ENCODE measurements at regions not wholly inside any gene's neighbourhood (a gene's known extent, or its start where the extent isn't known, plus 50 kb on each side); places are given as distances from the start of the nearest gene placed in this dataset.

- no peak for TF ChIP-seq JUND (IDR thresholded peaks at IDR 0.05)
- TF ChIP-seq ZBTB33 (IDR thresholded peaks at IDR 0.05; ENCODE audit: borderline replicate concordance, low read depth): no peak
- TF ChIP-seq TEAD4 (IDR thresholded peaks at IDR 0.05; ENCODE audit: borderline replicate concordance, insufficient read depth): no peak
- no peak for TF ChIP-seq FOSL2 (IDR thresholded peaks at IDR 0.05; ENCODE audit: borderline replicate concordance, low read depth)
These were observed 280.5 kb upstream of the TSHZ3 start (continued) for GRCh38 chr19:31629579-31630363.

GRCh38 chr19:31633014-31633413 lies 283.8 kb upstream of the TSHZ3 start:
- Histone ChIP-seq H3K36me3 (replicated peaks in 1 of 2; ENCODE audit: control insufficient read depth in 1 of 2, insufficient read depth in 2 of 2, low read length in 1 of 2) (no peaks in the 10 kb centered on the region), H3K4me3 (ENCODE audit: low read depth in 2 of 2, low read length in 1 of 2) (no peak overlapping the region), H3K9me3 (no peaks in the 10 kb centered on the region), H3F3A (replicated peaks; ENCODE audit: insufficient read depth) (no peaks in the 10 kb centered on the region), H3K79me2 (ENCODE audit: insufficient read depth) (no peaks in the 10 kb centered on the region), H3K27ac (ENCODE audit: low read depth in 2 of 2, low read length in 1 of 2) (no peak overlapping the region), H2AFZ (ENCODE audit: low read depth) (no peak overlapping the region), H3K27me3 (ENCODE audit: insufficient read depth) (no peaks in the 10 kb centered on the region), H3K4me2 (no peak overlapping the region), H3K9me2 (no peaks in the 10 kb centered on the region), H3K9ac (no peak overlapping the region), H4K20me1 (ENCODE audit: insufficient read depth) (no peaks in the 10 kb centered on the region), H3K4me1 (ENCODE audit: control insufficient read depth in 1 of 2, insufficient read depth in 2 of 2, low read depth in 1 of 2, low read length in 1 of 2) (no peaks in the 10 kb centered on the region; a peak in 1 of 4 replicates)
- CTCF ChIA-PET: interaction anchor here (0.7 kb wide), 1 partner anchor 1362 kb away, joined by 4 read pairs; no protein-coding TSS in a partner anchor
- WGBS (ENCODE audit: low lambda C conversion rate): 48% methylated on average over 8 of the region's 8 CpGs
- no peak for TF ChIP-seq NRF1 (IDR thresholded peaks at IDR 0.05; ENCODE audit: low read depth, low read length)
- TF ChIP-seq USF1 (IDR thresholded peaks at IDR 0.05; ENCODE audit: borderline replicate concordance, low read depth): no peak
- TF ChIP-seq ZBTB33 (IDR thresholded peaks at IDR 0.05; ENCODE audit: borderline replicate concordance, low read depth): no peak
- TF ChIP-seq RFX5 (IDR thresholded peaks at IDR 0.05; ENCODE audit: low read length): no peak
- no peak for TF ChIP-seq MEF2A (IDR thresholded peaks at IDR 0.05; ENCODE audit: borderline replicate concordance, low read depth)
- POLR2A ChIA-PET: no interaction called here
- DNase-seq: no peak

- POLR2A ChIA-PET: no interaction called here
- WGBS (ENCODE audit: low lambda C conversion rate): 5% methylated on average over 1 of the region's 1 CpG
- Histone ChIP-seq H3K9ac (no peak overlapping the region), H3K4me2 (no peak overlapping the region), H3K9me2 (no peaks in the 10 kb centered on the region), H3K4me1 (ENCODE audit: control insufficient read depth in 1 of 2, insufficient read depth in 2 of 2, low read depth in 1 of 2, low read length in 1 of 2) (no peaks in the 10 kb centered on the region), H3K27ac (ENCODE audit: low read depth in 2 of 2, low read length in 1 of 2) (no peak overlapping the region), H3K79me2 (ENCODE audit: insufficient read depth) (no peaks in the 10 kb centered on the region), H3K27me3 (ENCODE audit: insufficient read depth) (no peaks in the 10 kb centered on the region), H3K9me3 (no peaks in the 10 kb centered on the region), H2AFZ (ENCODE audit: low read depth) (no peak overlapping the region), H3K4me3 (ENCODE audit: low read depth in 2 of 2, low read length in 1 of 2) (no peak overlapping the region), H3K36me3 (replicated peaks in 1 of 2; ENCODE audit: control insufficient read depth in 1 of 2, insufficient read depth in 2 of 2, low read length in 1 of 2) (no peaks in the 10 kb centered on the region), H4K20me1 (ENCODE audit: insufficient read depth) (no peaks in the 10 kb centered on the region), H3F3A (replicated peaks; ENCODE audit: insufficient read depth) (no peaks in the 10 kb centered on the region)
- no peak for DNase-seq
- CTCF ChIA-PET: interaction anchor here (1.0 kb wide), 1 partner anchor 71 kb away, joined by 3 read pairs; no protein-coding TSS in a partner anchor
- TF ChIP-seq GATA2 (CRISPR knock-in tag; IDR thresholded peaks at IDR 0.05): no peak
- no peak for TF ChIP-seq TEAD4 (IDR thresholded peaks at IDR 0.05; ENCODE audit: borderline replicate concordance, insufficient read depth)
- TF ChIP-seq RXRA (IDR thresholded peaks at IDR 0.05; ENCODE audit: borderline replicate concordance, low read depth): no peak
- no peak for TF ChIP-seq FOSL2 (IDR thresholded peaks at IDR 0.05; ENCODE audit: borderline replicate concordance, low read depth)
- TF ChIP-seq SIN3A (IDR thresholded peaks at IDR 0.05; ENCODE audit: borderline replicate concordance, low read depth, low read length): no peak
- TF ChIP-seq REST (IDR thresholded peaks at IDR 0.05; ENCODE audit: low read depth, low read length): no peak
- TF ChIP-seq NRF1 (IDR thresholded peaks at IDR 0.05; ENCODE audit: low read depth, low read length): no peak
- no peak for TF ChIP-seq POLR2AphosphoS5 (IDR thresholded peaks at IDR 0.05; ENCODE audit: low read depth, low read length)
- TF ChIP-seq RFX5 (IDR thresholded peaks at IDR 0.05; ENCODE audit: low read length): no peak
- no peak for TF ChIP-seq CHD2 (IDR thresholded peaks at IDR 0.05; ENCODE audit: low read length, partially characterized antibody)
- no peak for TF ChIP-seq RCOR1 (IDR thresholded peaks at IDR 0.05; ENCODE audit: low read length)
- TF ChIP-seq FOXM1 (IDR thresholded peaks at IDR 0.05; ENCODE audit: low read depth): no peak
These were observed 290.1 kb upstream of the TSHZ3 start for GRCh38 chr19:31639306-31639705.

All from SK-N-SH (cell line).